DND-41 (cell line): ENCODE measurements at regions not wholly inside any gene's neighbourhood (a gene's known extent, or its start where the extent isn't known, plus 50 kb on each side); places are given as distances from the start of the nearest gene placed in this dataset.

Experiments
- EZH2 ChIP-seq: IDR thresholded peaks from 3 replicates; pipeline ENCODE4 v1.6.1; 2012; ENCODE audit warnings: borderline replicate concordance, low read depth, mild to moderate bottlenecking, moderate library complexity, low read length, inconsistent platforms; ENCODE audit not compliant: severe bottlenecking
- TF ChIP-seq, protein P1 (sequence below): IDR thresholded peaks from 2 replicates; pipeline ENCODE4 v1.5.1; 2012; ENCODE audit warnings: borderline replicate concordance, low read length, moderate library complexity, mild to moderate bottlenecking; ENCODE audit not compliant: poor library complexity, severe bottlenecking; ENCODE audit errors: extremely low read depth

DNA sequence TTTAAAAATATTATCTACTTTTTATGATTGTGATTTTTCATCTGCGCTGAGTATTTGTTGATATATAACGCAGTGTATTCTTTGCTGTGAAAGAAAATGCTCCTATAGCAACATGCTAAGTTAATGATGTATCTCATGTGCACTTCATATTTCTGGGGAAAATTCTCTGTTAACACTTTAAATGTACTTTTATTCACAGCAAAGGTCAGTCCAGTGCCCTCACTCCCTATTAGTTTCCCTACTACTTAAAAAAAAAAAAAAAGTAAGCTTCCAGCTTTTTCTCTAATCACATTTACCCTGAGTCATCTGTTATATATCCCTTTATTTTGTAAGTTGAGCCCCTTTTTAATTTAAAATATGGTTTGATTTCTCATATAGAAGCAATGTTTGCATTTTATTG, 219.8 kb downstream of the AEBP2 start:
- TF ChIP-seq, protein P1, sequence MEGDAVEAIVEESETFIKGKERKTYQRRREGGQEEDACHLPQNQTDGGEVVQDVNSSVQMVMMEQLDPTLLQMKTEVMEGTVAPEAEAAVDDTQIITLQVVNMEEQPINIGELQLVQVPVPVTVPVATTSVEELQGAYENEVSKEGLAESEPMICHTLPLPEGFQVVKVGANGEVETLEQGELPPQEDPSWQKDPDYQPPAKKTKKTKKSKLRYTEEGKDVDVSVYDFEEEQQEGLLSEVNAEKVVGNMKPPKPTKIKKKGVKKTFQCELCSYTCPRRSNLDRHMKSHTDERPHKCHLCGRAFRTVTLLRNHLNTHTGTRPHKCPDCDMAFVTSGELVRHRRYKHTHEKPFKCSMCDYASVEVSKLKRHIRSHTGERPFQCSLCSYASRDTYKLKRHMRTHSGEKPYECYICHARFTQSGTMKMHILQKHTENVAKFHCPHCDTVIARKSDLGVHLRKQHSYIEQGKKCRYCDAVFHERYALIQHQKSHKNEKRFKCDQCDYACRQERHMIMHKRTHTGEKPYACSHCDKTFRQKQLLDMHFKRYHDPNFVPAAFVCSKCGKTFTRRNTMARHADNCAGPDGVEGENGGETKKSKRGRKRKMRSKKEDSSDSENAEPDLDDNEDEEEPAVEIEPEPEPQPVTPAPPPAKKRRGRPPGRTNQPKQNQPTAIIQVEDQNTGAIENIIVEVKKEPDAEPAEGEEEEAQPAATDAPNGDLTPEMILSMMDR: no peak
- no peak for TF ChIP-seq EZH2
